T-helper 9 cell (primary cell): ENCODE measurements at regions not wholly inside any gene's neighbourhood (a gene's known extent, or its start where the extent isn't known, plus 50 kb on each side); places are given as distances from the start of the nearest gene placed in this dataset.

ENCODE experiments used
- DNase-seq: peaks from one replicate; pipeline ENCODE4 v3.0.0-alpha.2; 2020

DNA sequence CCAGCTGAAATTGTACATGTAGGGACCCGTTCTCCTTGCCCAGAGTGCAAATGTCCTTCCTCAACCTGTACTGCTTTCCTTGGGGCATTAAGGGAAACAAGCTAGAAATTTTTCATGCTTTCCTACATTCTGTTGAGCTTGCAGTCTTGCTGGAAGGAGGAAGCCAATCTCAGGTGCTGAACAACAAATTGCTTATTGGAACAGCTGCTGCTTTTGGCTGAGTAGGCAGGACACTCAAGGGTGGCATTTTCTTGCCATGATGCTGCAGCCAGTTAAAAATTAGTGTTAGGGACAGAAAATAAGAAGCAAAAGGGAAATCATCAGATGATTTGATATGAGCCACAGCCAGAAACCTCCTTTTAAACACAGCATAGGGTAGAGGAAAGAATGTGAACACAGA, 223.7 kb downstream of the QDPR start:
- DNase-seq, result no peak

DNA sequence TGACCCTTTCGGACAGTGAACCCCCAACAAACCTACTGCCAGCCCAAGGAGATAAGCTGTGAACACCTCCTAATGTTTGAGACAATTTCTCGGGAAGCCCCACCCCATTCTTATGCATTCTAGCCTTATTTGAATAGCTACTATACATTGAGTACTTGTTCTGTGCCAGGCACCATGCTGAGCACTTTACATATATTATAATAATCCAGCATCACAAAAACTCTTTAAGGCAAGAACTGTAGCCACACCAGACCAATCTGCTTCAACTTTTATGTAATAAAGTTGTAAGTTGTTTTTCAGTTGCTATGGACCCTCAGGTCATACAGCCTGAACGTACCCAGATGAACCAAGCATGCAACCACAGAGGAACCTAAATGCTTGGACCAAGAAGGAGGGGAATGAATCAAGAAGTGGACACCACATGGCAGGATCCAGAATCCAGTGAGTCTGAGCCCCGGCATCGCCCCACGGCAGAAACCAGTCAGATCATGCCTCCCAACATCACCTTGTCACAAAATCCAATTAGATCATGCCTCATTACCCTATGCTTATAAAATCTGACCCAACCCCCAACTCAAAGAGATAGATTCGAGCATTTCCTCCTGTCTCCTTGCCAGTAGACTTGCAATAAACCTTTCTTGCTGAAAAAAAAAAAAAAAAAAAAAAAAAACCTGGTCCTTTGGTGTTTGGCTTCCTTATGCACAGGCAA, 225.0 kb downstream of the QDPR start:
- no peak for DNase-seq

GRCh38 chr4:17285747-17286146, 226.1 kb downstream of the QDPR start:
- no peak for DNase-seq

- DNase-seq, result no peak
Measured at GRCh38 chr4:17284323-17285175, 227.3 kb downstream of the QDPR start.

GRCh38 chr4:17283832-17284231, 228.1 kb downstream of the QDPR start:
- DNase-seq, result no peak

GRCh38 chr4:17283251-17283650, 228.6 kb downstream of the QDPR start:
- DNase-seq, result no peak

GRCh38 chr4:17280261-17281018, 231.4 kb downstream of the QDPR start:
- no peak for DNase-seq

- no peak for DNase-seq
Measured at GRCh38 chr4:17276776-17277175, 235.1 kb downstream of the QDPR start.

DNA sequence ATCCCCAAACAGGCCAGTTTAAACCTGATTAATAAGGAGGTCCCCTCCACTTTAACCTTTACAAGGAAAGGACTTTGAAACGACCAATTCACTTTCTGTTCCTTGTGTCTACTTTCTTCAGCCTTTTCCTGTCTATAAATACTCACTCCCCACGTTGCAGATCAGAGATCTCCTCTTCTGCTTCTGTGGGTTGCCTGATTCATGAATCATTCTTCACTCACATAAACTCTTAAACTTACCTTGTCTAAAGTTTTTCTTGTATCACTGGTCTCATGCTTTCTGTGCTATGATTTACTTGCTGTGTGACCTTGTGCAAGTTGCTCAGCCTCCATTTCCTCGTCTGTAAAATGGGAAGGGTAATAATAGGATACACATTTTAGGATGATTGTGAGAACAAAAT, 236.1 kb downstream of the QDPR start:
- no peak for DNase-seq

DNA sequence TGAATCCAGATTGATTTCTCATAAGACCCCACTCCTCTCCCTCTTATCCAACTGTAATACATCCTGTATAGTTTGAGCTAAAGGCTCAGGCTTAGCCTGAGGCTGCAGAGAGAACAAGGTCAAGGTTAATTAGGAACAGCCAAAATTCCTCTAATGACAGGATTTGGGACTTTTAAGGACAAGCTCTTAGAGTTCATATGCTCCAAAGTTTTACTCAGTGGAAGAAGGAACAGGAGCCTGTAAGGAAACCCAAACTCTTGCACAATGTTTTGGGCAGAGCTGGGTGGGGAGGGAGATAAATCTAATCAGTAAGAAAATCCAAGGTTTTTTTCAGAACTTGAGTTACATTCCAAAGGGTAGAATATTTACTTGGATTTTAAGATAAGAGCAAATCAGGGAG, 238.8 kb downstream of the QDPR start:
- no peak for DNase-seq

DNA sequence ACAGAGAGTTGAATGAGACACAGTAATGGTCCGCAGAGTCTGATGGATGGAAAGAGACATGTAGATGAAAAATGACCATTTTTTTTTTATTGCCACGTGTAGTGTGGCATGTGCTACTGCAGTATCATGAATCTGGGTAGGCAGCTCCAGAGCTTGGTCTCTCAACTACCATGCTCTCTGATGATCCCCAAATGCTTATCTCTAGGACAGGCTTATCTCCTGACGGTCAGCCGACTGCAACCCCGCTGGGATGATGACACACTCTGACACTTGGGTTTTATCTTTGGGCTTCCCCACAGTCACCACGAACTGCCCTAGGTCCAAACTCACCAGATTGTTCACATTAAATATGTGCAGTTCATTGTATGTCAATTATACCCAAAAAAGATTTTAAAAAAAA, 239.7 kb downstream of the QDPR start:
- DNase-seq, result no peak

GRCh38 chr4:17265653-17266052, 246.2 kb downstream of the QDPR start:
- DNase-seq, result no peak

- no peak for DNase-seq
Measured at GRCh38 chr4:17265139-17265538, 246.8 kb downstream of the QDPR start.

DNA sequence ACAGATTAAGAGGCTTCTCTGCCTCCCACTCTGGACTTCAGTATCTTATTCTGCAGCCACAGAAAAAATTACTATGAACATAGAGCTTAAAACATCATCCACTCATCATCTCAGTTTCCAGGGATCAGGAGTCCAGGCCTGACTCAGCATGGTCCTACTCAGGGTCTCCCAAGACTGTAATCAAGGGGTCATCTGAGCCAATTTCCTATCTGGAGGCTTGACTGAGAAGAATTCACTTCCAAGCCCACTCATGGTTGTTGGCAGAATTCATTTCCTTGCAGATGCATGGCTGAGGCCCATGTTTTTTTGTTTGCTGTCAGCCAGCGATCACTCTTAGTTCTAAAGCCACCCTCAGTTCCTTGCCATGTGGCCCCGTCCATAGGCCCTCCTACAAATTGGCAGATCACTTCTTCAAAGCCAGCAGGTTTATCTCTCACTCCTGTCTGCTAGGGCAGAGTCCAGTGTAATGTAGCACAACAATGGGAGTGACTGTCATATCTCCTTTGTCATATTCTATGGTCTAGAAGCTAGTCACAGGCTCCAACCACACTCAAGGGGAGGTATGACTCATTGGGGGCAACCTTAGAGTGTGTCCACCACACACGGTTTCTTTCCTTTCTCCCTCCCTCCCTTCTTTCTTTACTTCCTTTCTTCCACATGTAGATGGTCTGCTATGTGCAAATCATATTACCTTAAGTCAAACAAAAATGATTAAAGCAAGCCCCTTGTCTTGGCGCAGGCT, 251.6 kb downstream of the QDPR start:
- DNase-seq, result no peak

DNA sequence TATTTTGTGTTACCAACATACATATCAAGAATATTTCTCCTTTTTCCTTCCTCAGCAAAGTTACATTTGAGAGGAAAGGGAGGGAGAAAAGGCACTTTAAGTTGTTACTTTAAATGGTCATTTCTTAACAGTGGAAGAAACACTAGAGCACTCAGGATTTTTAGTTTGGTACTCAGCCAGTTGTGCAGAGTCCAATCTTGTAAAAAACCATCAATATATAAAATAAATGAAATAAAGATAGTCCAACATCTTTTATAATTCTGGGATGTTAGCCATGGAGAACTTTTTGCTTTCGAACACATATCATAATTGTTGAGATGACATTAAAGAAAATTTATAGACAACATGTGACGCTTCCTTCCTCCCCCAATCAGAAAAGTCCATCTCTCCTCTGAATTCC, 253.8 kb downstream of the QDPR start:
- no peak for DNase-seq

- no peak for DNase-seq
Measured at GRCh38 chr4:17252131-17252530, 259.8 kb downstream of the QDPR start.

DNA sequence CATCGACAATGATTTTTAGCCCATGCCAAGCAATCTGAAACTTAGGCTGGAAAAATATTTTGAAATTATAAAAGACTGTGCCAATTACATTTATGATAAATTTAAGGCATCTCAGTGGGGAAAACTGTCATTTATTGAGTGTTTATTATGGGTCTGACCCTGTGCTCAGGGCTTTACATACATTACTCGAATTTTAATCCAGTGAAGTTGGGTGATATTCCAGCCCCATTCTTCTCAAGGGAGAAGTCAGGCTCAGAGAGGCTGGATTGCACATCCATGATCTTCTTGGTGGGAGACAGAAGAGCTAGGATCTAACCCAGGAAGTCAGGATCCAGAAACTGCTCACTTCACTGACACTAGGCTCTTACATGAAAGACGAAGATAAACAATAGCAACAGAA, 260.8 kb downstream of the QDPR start:
- no peak for DNase-seq

DNA sequence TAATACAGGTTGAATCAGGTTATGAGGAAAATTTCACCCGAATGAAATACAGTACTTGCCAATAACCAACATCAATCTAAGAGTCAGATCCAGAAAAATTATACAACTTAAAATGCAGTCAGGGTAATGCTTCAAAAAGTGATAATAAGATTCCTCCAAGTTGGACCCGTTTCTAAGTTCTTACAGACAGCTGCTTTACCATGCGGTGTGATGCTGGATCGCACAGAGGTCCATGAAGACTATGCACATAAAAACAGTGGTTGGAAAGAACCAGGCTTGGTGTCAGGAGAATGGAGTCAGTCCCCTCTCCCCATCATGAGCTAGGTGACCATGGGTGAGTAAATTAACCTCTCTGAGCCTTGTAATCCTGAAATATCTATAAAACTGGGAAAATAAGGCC, 261.3 kb downstream of the QDPR start:
- no peak for DNase-seq

- DNase-seq, result no peak
Measured at GRCh38 chr4:17246656-17247055, 265.2 kb downstream of the QDPR start.

- DNase-seq, result no peak
Measured at GRCh38 chr4:17241835-17242234, 270.1 kb downstream of the QDPR start.

DNA sequence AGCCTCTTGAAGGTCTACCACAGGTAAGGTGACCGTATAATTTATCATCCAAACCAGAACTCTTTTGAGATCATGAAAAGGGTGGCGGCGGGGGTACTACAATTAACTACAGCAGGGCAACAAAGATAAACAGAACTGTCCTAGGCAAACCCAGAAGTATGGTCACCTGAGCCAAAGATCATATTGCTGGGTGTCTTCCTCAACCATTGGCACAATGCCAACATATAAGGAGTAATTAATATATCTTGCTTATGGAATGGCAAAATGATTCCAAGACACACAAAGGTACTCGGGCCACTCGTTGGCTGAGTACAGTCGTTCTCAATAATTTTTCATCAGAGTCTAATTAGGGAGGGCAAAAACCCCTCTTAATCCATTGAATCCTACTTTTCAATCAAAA, 273.3 kb downstream of the QDPR start:
- DNase-seq, result no peak

- no peak for DNase-seq
Measured at GRCh38 chr4:17236686-17237085, 275.2 kb downstream of the QDPR start.

GRCh38 chr4:17234678-17235077, 277.2 kb downstream of the QDPR start:
- DNase-seq, result no peak
